ENCODE measurements at regions not wholly inside any gene's neighbourhood (a gene's known extent, or its start where the extent isn't known, plus 50 kb on each side); places are given as distances from the start of the nearest gene placed in this dataset.

- DNase-seq, result peak; percentile 100
- no peak overlapping the region for H3K4me3 ChIP-seq
- no peaks in the 10 kb centered on the region for H3K27me3 ChIP-seq
- H3K9me3 ChIP-seq, result no peaks in the 10 kb centered on the region
- H3K36me3 ChIP-seq, result no peaks in the 10 kb centered on the region
Observed at GRCh38 chr5:148910686-148911361, 84.4 kb downstream of the ADRB2 start.

GRCh38 chr5:148911386-148911785 is 85.0 kb downstream of the ADRB2 start:
- Histone ChIP-seq H3K27me3 (no peaks in the 10 kb centered on the region), H3K4me3 (no peak overlapping the region), H3K9me3 (no peaks in the 10 kb centered on the region), H3K36me3 (no peaks in the 10 kb centered on the region)
- no peak for DNase-seq

GRCh38 chr5:148912146-148912545 is 85.7 kb downstream of the ADRB2 start:
- H3K27me3 ChIP-seq, result no peaks in the 10 kb centered on the region
- H3K4me3 ChIP-seq, result no peak overlapping the region
- H3K36me3 ChIP-seq, result no peaks in the 10 kb centered on the region
- no peaks in the 10 kb centered on the region for H3K9me3 ChIP-seq
- DNase-seq, result no peak

GRCh38 chr5:148912714-148913398 is 86.4 kb downstream of the ADRB2 start:
- H3K4me3 ChIP-seq, result no peak overlapping the region
- H3K27me3 ChIP-seq, result no peaks in the 10 kb centered on the region

GRCh38 chr5:148913493-148913892 is 87.1 kb downstream of the ADRB2 start:
- DNase-seq, result peak; percentile 63
- Histone ChIP-seq H3K9me3 (no peaks in the 10 kb centered on the region), H3K27me3 (no peaks in the 10 kb centered on the region), H3K36me3 (no peaks in the 10 kb centered on the region), H3K4me3 (no peak overlapping the region)

More at GRCh38 chr5:148912714-148913398, 86.4 kb downstream of the ADRB2 start:
- H3K9me3 ChIP-seq, result no peaks in the 10 kb centered on the region
- DNase-seq, result peak; percentile 98
- H3K36me3 ChIP-seq, result no peaks in the 10 kb centered on the region

GRCh38 chr5:148913985-148914431 is 87.6 kb downstream of the ADRB2 start:
- Histone ChIP-seq H3K9me3 (no peaks in the 10 kb centered on the region), H3K36me3 (no peaks in the 10 kb centered on the region), H3K27me3 (no peaks in the 10 kb centered on the region), H3K4me3 (no peak overlapping the region)
- DNase-seq, result peak; percentile 93

GRCh38 chr5:148915224-148915817 is 88.9 kb downstream of the ADRB2 start:
- H3K36me3 ChIP-seq, result no peaks in the 10 kb centered on the region
- no peak overlapping the region for H3K4me3 ChIP-seq
- H3K9me3 ChIP-seq, result no peaks in the 10 kb centered on the region
- no peaks in the 10 kb centered on the region for H3K27me3 ChIP-seq
- no peak for DNase-seq

GRCh38 chr5:148920646-148921288 is 94.4 kb downstream of the ADRB2 start:
- H3K9me3 ChIP-seq, result no peaks in the 10 kb centered on the region
- H3K36me3 ChIP-seq, result no peaks in the 10 kb centered on the region
- H3K27me3 ChIP-seq, result no peaks in the 10 kb centered on the region
- no peak overlapping the region for H3K4me3 ChIP-seq
- no peak for DNase-seq

GRCh38 chr5:148921350-148921749 is 94.9 kb downstream of the ADRB2 start:
- DNase-seq, result no peak
- Histone ChIP-seq H3K27me3 (no peaks in the 10 kb centered on the region), H3K4me3 (no peak overlapping the region), H3K9me3 (no peaks in the 10 kb centered on the region), H3K36me3 (no peaks in the 10 kb centered on the region)

GRCh38 chr5:148922606-148923005 is 96.2 kb downstream of the ADRB2 start:
- Histone ChIP-seq H3K27me3 (no peaks in the 10 kb centered on the region), H3K4me3 (no peak overlapping the region), H3K9me3 (no peaks in the 10 kb centered on the region), H3K36me3 (no peaks in the 10 kb centered on the region)
- DNase-seq, result no peak

GRCh38 chr5:148923023-148923422 is 96.6 kb downstream of the ADRB2 start:
- Histone ChIP-seq H3K27me3 (no peaks in the 10 kb centered on the region), H3K4me3 (no peak overlapping the region), H3K9me3 (no peaks in the 10 kb centered on the region), H3K36me3 (no peaks in the 10 kb centered on the region)
- DNase-seq, result no peak

- no peaks in the 10 kb centered on the region for H3K36me3 ChIP-seq
- H3K27me3 ChIP-seq, result no peaks in the 10 kb centered on the region
- H3K9me3 ChIP-seq, result no peaks in the 10 kb centered on the region
- H3K4me3 ChIP-seq, result no peak overlapping the region
- peak; percentile 45 for DNase-seq
Observed at GRCh38 chr5:148924817-148925216, 98.4 kb downstream of the ADRB2 start.

GRCh38 chr5:148926207-148926606 is 99.8 kb downstream of the ADRB2 start:
- Histone ChIP-seq H3K9me3 (no peaks in the 10 kb centered on the region), H3K4me3 (no peak overlapping the region), H3K27me3 (no peaks in the 10 kb centered on the region), H3K36me3 (no peaks in the 10 kb centered on the region)
- DNase-seq, result no peak

- DNase-seq, result no peak
- Histone ChIP-seq H3K4me3 (no peak overlapping the region), H3K9me3 (no peaks in the 10 kb centered on the region), H3K27me3 (no peaks in the 10 kb centered on the region), H3K36me3 (no peaks in the 10 kb centered on the region)
Observed at GRCh38 chr5:148927307-148927946, 101.0 kb downstream of the ADRB2 start.

- H3K4me3 ChIP-seq, result no peak overlapping the region
- H3K36me3 ChIP-seq, result no peaks in the 10 kb centered on the region
- peak; percentile 85 for DNase-seq
- no peaks in the 10 kb centered on the region for H3K27me3 ChIP-seq
- no peaks in the 10 kb centered on the region for H3K9me3 ChIP-seq
Observed at GRCh38 chr5:148928141-148928540, 101.7 kb downstream of the ADRB2 start.

GRCh38 chr5:148931453-148932057 is 105.1 kb downstream of the ADRB2 start:
- H3K27me3 ChIP-seq, result no peaks in the 10 kb centered on the region
- H3K9me3 ChIP-seq, result no peaks in the 10 kb centered on the region
- DNase-seq, result no peak
- H3K36me3 ChIP-seq, result no peaks in the 10 kb centered on the region
- no peak overlapping the region for H3K4me3 ChIP-seq
